Liver (tissue), 7 donors: ENCODE measurements at regions not wholly inside any gene's neighbourhood (a gene's known extent, or its start where the extent isn't known, plus 50 kb on each side); places are given as distances from the start of the nearest gene placed in this dataset.

ENCODE experiments used
- DNase-seq: peaks from one replicate; pipeline ENCODE4 v3.0.0-alpha.2; 2017; ENCODE audit warnings: low spot score
- H3K27ac ChIP-seq, 2 donors: one replicate each; pipeline ENCODE4 v1.7.0; 2013; ENCODE audit warnings: inconsistent platforms in 2 of 2, low read length in 2 of 2, control low read depth in 1 of 2, low read depth in 1 of 2, mild to moderate bottlenecking in 1 of 2
- H3K27me3 ChIP-seq, 4 donors: one replicate each; pipeline versions ENCODE4 v1.6.1 to v1.7.0; 2013; ENCODE audit warnings: low read length in 3 of 4, inconsistent platforms in 1 of 4, mild to moderate bottlenecking in 1 of 4, moderate library complexity in 1 of 4; ENCODE audit not compliant: control insufficient read depth in 4 of 4, insufficient read depth in 4 of 4
- H3K36me3 ChIP-seq, 4 donors: one replicate each; pipeline versions ENCODE4 v1.6.1 to v1.7.0; 2013; ENCODE audit warnings: low read length in 3 of 4, mild to moderate bottlenecking in 3 of 4, low read depth in 1 of 4, moderate library complexity in 1 of 4; ENCODE audit not compliant: control insufficient read depth in 4 of 4, insufficient read depth in 3 of 4
- H3K4me1 ChIP-seq, 4 donors: one replicate each; pipeline versions ENCODE4 v1.6.1 to v1.7.0; 2013; ENCODE audit warnings: low read length in 3 of 4, mild to moderate bottlenecking in 3 of 4, moderate library complexity in 1 of 4; ENCODE audit not compliant: control insufficient read depth in 4 of 4, insufficient read depth in 4 of 4
- H3K4me3 ChIP-seq, 3 donors: one replicate each; pipeline versions ENCODE4 v1.6.1 to v1.7.0; 2013; ENCODE audit warnings: low read length in 3 of 3, control low read depth in 1 of 3, low read depth in 1 of 3, mild to moderate bottlenecking in 1 of 3
- H3K9ac ChIP-seq, 2 donors: one replicate each; pipeline ENCODE4 v1.7.0; 2013; ENCODE audit warnings: low read length in 2 of 2, mild to moderate bottlenecking in 2 of 2, moderate library complexity in 2 of 2, control low read depth in 1 of 2, low read depth in 1 of 2
- H3K9me3 ChIP-seq, 4 donors: one replicate each; pipeline versions ENCODE4 v1.6.1 to v1.7.0; 2013; ENCODE audit warnings: low read length in 3 of 4; ENCODE audit not compliant: control insufficient read depth in 4 of 4
- EGR1 ChIP-seq, 2 donors: IDR thresholded peaks; 2 replicates each; pipeline ENCODE4 v1.6.1; 2016 to 2018; ENCODE audit warnings: antibody characterized with exemption in 2 of 2, low read depth in 2 of 2
- FOXA1 ChIP-seq: IDR thresholded peaks from 2 replicates; pipeline ENCODE4 v1.6.1; 2016; ENCODE audit warnings: antibody characterized with exemption
- FOXA2 ChIP-seq: IDR thresholded peaks from 2 replicates; pipeline ENCODE4 v1.6.1; 2016; ENCODE audit warnings: antibody characterized with exemption
- GABPA ChIP-seq, 2 donors: IDR thresholded peaks in 1 of 2; conservative IDR thresholded peaks in 1 of 2; 2 replicates each; pipeline ENCODE4 v1.6.1; 2016; ENCODE audit warnings: antibody characterized with exemption in 2 of 2, mild to moderate bottlenecking in 1 of 2, moderate library complexity in 1 of 2
- HNF4A ChIP-seq, 2 donors: conservative IDR thresholded peaks; 2 replicates each; pipeline ENCODE4 v1.6.1; 2016; ENCODE audit warnings: antibody characterized with exemption in 2 of 2, mild to moderate bottlenecking in 2 of 2
- HNF4G ChIP-seq: IDR thresholded peaks from 2 replicates; pipeline ENCODE4 v1.6.1; 2016; ENCODE audit warnings: antibody characterized with exemption
- JUND ChIP-seq, 2 donors: IDR thresholded peaks; 2 replicates each; pipeline ENCODE4 v1.6.1; 2016; ENCODE audit warnings: antibody characterized with exemption in 2 of 2
- NR2F2 ChIP-seq: IDR thresholded peaks from 2 replicates; pipeline ENCODE4 v1.6.1; 2016; ENCODE audit warnings: antibody characterized with exemption
- RAD21 ChIP-seq, 2 donors: IDR thresholded peaks; 2 replicates each; pipeline ENCODE4 v1.6.1; 2016; ENCODE audit warnings: antibody characterized with exemption in 2 of 2, mild to moderate bottlenecking in 2 of 2
- RXRA ChIP-seq, 2 donors: IDR thresholded peaks; 2 replicates each; pipeline ENCODE4 v1.6.1; 2017 to 2018; ENCODE audit warnings: antibody characterized with exemption in 2 of 2, mild to moderate bottlenecking in 1 of 2
- SP1 ChIP-seq: IDR thresholded peaks from 2 replicates; pipeline ENCODE4 v1.6.1; 2018; ENCODE audit warnings: antibody characterized with exemption, mild to moderate bottlenecking
- TAF1 ChIP-seq: conservative IDR thresholded peaks from 2 replicates; pipeline ENCODE4 v1.6.1; 2016; ENCODE audit warnings: antibody characterized with exemption, mild to moderate bottlenecking
- YY1 ChIP-seq: IDR thresholded peaks from 2 replicates; pipeline ENCODE4 v1.6.1; 2016; ENCODE audit warnings: antibody characterized with exemption, mild to moderate bottlenecking
- TF ChIP-seq, protein P1 (sequence below): IDR thresholded peaks from 2 replicates; pipeline ENCODE4 v1.6.1; 2016; ENCODE audit warnings: antibody characterized with exemption
- TF ChIP-seq, protein P2 (sequence below): IDR thresholded peaks from 2 replicates; pipeline ENCODE4 v1.6.1; 2016; ENCODE audit warnings: antibody characterized with exemption, mild to moderate bottlenecking
- TF ChIP-seq, protein P3 (sequence below): IDR thresholded peaks from 2 replicates; pipeline ENCODE4 v1.6.1; 2016; ENCODE audit warnings: antibody characterized with exemption
- TF ChIP-seq, protein P4 (sequence below): fragments of 150-350 bp; IDR thresholded peaks from 2 replicates; pipeline ENCODE4 v1.5.1; 2017; ENCODE audit warnings: improper control_type of control experiment, low read depth, low read length; ENCODE audit not compliant: missing input control
- TF ChIP-seq, protein P5 (sequence below): IDR thresholded peaks from 2 replicates; pipeline ENCODE4 v1.6.1; 2016; ENCODE audit warnings: antibody characterized with exemption
- donor health status: healthy.
- donor health status: healthy.
- donor health status: healthy.
- donor health status: healthy.

DNA sequence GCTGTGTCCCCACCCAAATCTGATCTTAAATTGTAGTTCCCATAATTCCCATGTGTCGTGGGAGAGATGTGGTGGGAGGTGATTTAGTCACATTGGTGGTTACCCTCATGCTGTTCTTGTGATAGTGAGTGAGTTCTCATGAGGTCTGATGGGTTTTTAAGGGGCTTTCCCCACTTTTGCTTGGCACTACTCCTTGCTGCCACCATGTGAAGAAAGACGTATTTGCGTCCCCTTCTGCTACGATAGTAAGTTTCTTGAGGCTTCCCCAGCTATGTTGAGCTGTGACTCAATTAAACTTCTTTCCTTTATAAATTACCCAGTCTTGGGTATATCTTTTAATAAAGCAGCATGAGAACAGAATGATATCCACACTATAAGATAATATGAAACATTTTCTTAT, 1023.4 kb downstream of the TLE4 start (continued):
- TF ChIP-seq, protein P1, sequence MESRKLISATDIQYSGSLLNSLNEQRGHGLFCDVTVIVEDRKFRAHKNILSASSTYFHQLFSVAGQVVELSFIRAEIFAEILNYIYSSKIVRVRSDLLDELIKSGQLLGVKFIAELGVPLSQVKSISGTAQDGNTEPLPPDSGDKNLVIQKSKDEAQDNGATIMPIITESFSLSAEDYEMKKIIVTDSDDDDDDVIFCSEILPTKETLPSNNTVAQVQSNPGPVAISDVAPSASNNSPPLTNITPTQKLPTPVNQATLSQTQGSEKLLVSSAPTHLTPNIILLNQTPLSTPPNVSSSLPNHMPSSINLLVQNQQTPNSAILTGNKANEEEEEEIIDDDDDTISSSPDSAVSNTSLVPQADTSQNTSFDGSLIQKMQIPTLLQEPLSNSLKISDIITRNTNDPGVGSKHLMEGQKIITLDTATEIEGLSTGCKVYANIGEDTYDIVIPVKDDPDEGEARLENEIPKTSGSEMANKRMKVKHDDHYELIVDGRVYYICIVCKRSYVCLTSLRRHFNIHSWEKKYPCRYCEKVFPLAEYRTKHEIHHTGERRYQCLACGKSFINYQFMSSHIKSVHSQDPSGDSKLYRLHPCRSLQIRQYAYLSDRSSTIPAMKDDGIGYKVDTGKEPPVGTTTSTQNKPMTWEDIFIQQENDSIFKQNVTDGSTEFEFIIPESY: no peak
- TF ChIP-seq EGR1 (IDR thresholded peaks at IDR 0.05; ENCODE audit: low read depth in 2 of 2) (no peak), FOXA2 (no peak)

DNA sequence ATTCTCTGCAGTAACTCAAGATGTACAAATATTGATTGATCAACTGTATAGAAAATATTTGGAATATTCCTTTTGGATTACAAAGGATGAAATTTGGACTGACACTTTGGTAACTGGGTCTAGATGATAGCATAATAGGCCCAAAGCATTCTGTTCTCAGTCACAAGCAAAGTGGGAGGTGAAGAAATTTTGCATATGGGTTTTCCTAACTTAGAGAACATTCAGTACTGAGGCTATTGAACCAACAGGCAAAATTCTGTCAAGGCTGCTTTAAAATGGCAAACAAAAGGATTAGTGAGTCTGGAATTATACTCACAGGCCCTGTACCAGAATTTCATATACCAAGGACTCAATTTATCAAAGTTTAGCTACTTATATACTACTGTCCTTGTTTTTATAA, 1020.6 kb downstream of the TLE4 start:
- H3K9me3 ChIP-seq: no peaks in the 10 kb centered on the region
- TF ChIP-seq FOXA1: no peak
- TF ChIP-seq, protein P2, sequence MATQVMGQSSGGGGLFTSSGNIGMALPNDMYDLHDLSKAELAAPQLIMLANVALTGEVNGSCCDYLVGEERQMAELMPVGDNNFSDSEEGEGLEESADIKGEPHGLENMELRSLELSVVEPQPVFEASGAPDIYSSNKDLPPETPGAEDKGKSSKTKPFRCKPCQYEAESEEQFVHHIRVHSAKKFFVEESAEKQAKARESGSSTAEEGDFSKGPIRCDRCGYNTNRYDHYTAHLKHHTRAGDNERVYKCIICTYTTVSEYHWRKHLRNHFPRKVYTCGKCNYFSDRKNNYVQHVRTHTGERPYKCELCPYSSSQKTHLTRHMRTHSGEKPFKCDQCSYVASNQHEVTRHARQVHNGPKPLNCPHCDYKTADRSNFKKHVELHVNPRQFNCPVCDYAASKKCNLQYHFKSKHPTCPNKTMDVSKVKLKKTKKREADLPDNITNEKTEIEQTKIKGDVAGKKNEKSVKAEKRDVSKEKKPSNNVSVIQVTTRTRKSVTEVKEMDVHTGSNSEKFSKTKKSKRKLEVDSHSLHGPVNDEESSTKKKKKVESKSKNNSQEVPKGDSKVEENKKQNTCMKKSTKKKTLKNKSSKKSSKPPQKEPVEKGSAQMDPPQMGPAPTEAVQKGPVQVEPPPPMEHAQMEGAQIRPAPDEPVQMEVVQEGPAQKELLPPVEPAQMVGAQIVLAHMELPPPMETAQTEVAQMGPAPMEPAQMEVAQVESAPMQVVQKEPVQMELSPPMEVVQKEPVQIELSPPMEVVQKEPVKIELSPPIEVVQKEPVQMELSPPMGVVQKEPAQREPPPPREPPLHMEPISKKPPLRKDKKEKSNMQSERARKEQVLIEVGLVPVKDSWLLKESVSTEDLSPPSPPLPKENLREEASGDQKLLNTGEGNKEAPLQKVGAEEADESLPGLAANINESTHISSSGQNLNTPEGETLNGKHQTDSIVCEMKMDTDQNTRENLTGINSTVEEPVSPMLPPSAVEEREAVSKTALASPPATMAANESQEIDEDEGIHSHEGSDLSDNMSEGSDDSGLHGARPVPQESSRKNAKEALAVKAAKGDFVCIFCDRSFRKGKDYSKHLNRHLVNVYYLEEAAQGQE: no peak
- TF ChIP-seq, protein P3, sequence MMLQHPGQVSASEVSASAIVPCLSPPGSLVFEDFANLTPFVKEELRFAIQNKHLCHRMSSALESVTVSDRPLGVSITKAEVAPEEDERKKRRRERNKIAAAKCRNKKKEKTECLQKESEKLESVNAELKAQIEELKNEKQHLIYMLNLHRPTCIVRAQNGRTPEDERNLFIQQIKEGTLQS: no peak
- no peak for TF ChIP-seq FOXA2
- no peak for TF ChIP-seq YY1
- no peak for TF ChIP-seq GABPA (IDR thresholded peaks at IDR 0.05 in 1 of 2, conservative IDR thresholded peaks at IDR 0.05 in 1 of 2)
- TF ChIP-seq, protein P4, sequence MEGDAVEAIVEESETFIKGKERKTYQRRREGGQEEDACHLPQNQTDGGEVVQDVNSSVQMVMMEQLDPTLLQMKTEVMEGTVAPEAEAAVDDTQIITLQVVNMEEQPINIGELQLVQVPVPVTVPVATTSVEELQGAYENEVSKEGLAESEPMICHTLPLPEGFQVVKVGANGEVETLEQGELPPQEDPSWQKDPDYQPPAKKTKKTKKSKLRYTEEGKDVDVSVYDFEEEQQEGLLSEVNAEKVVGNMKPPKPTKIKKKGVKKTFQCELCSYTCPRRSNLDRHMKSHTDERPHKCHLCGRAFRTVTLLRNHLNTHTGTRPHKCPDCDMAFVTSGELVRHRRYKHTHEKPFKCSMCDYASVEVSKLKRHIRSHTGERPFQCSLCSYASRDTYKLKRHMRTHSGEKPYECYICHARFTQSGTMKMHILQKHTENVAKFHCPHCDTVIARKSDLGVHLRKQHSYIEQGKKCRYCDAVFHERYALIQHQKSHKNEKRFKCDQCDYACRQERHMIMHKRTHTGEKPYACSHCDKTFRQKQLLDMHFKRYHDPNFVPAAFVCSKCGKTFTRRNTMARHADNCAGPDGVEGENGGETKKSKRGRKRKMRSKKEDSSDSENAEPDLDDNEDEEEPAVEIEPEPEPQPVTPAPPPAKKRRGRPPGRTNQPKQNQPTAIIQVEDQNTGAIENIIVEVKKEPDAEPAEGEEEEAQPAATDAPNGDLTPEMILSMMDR: no peak
- no peak for TF ChIP-seq SP1
- no peak for TF ChIP-seq NR2F2
- TF ChIP-seq TAF1: no peak
- TF ChIP-seq EGR1 (IDR thresholded peaks at IDR 0.05; ENCODE audit: low read depth in 2 of 2): no peak
- TF ChIP-seq HNF4A (conservative IDR thresholded peaks at IDR 0.05): no peak
- TF ChIP-seq HNF4G: no peak
- TF ChIP-seq, protein P1: no peak
- TF ChIP-seq JUND (IDR thresholded peaks at IDR 0.05): no peak
- TF ChIP-seq, protein P5, sequence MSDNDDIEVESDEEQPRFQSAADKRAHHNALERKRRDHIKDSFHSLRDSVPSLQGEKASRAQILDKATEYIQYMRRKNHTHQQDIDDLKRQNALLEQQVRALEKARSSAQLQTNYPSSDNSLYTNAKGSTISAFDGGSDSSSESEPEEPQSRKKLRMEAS: no peak
- TF ChIP-seq RAD21 (IDR thresholded peaks at IDR 0.05): no peak
- no peak for TF ChIP-seq RXRA (IDR thresholded peaks at IDR 0.05)
- H3K27ac ChIP-seq: no peak overlapping the region
- no peak overlapping the region for H3K4me3 ChIP-seq
- H3K4me1 ChIP-seq: no peaks in the 10 kb centered on the region
- no peak overlapping the region for H3K9ac ChIP-seq
- DNase-seq: no peak
- H3K36me3 ChIP-seq: no peaks in the 10 kb centered on the region
- no peaks in the 10 kb centered on the region for H3K27me3 ChIP-seq
